ENCODE measurements at regions not wholly inside any gene's neighbourhood (a gene's known extent, or its start where the extent isn't known, plus 50 kb on each side); places are given as distances from the start of the nearest gene placed in this dataset.

- TF ChIP-seq CTCF (IDR thresholded peaks at IDR 0.05) (no peak), SIN3A (IDR thresholded peaks at IDR 0.05; ENCODE audit: borderline replicate concordance, insufficient read depth, low read depth, low read length) (no peak)
These were observed 153.8 kb upstream of the IRAK1BP1 start for GRCh38 chr6:78713564-78713963.

All from Panc1 (cell line).